Right lobe of liver (tissue), 6 donors: ENCODE measurements at regions not wholly inside any gene's neighbourhood (a gene's known extent, or its start where the extent isn't known, plus 50 kb on each side); places are given as distances from the start of the nearest gene placed in this dataset.
A peak's percentile ranks its signal among the peaks of the same experiment; 100 is the strongest.

Experiments
- ATAC-seq, 4 donors: fragments of 200-7000 bp; cut with Tn5 transposase; one replicate each; pipeline ENCODE4 v1.9.1; 2020; ENCODE audit warnings: mild to moderate bottlenecking in 4 of 4, moderate library complexity in 4 of 4
- DNase-seq, 3 donors: peaks; one replicate each; pipeline ENCODE4 v3.0.0-alpha.2; 2020
- H3K27ac ChIP-seq, 3 donors: fragments of 200-600 bp; one replicate each; pipeline ENCODE4 v1.8.0; 2022
- H3K27me3 ChIP-seq, 2 donors: fragments of 200-600 bp; one replicate each; pipeline ENCODE4 v1.8.0; 2022
- H3K36me3 ChIP-seq, 4 donors: fragments of 200-600 bp; sonication (generic) in 1 of 4; one replicate each; pipeline versions ENCODE4 v1.5.1 to v1.8.0; 2017 to 2022; ENCODE audit warnings: control low read depth in 1 of 4
- H3K4me1 ChIP-seq, 4 donors: fragments of 200-600 bp; sonication (generic) in 1 of 4; one replicate each; pipeline versions ENCODE4 v1.5.1 to v1.8.0; 2017 to 2022; ENCODE audit warnings: control low read depth in 1 of 4
- H3K4me3 ChIP-seq, 3 donors: fragments of 200-600 bp; one replicate each; pipeline ENCODE4 v1.8.0; 2022
- H3K9me3 ChIP-seq, 4 donors: fragments of 200-600 bp; sonication (generic) in 1 of 4; one replicate each; pipeline versions ENCODE4 v1.5.1 to v1.8.0; 2017 to 2022; ENCODE audit warnings: control low read depth in 1 of 4
- POLR2A ChIP-seq: fragments of 450-650 bp; IDR thresholded peaks from one replicate; pipeline ENCODE4 v1.6.1; 2017; ENCODE audit warnings: antibody characterized with exemption, mild to moderate bottlenecking
- WGBS: methylation state at CpG from one replicate; pipeline ENCODE4 v1.1.6; 2018; ENCODE audit warnings: low coverage, low lambda C conversion rate; ENCODE audit not compliant: insufficient coverage; ENCODE audit errors: missing lambda C conversion rate; 5-methylcytosine and 5-hydroxymethylcytosine counted together
- intact Hi-C, 2 donors: fragments of 100-400 bp; cut with DNase I; formaldehyde crosslinking; loops; one replicate each; pipeline versions ENCODE4 v1.11.2 to v1.14.1; 2022
- TF ChIP-seq, protein P1 (sequence below), 4 donors: fragments of 200-600 bp in 3 of 4; fragments of 450-650 bp in 1 of 4; IDR thresholded peaks; one replicate each; pipeline versions ENCODE4 v1.5.1 to v1.8.0; 2016 to 2022; ENCODE audit warnings: antibody characterized with exemption in 4 of 4, mild to moderate bottlenecking in 2 of 4
- donor health status: DM: no; HTN: yes; CAD: no.
- donor health status: DM: no; HTN: no; CAD: no.
- donor health status: DM: no; HTN: no; CAD: no.
- donor health status: DM: no; HTN: yes; CAD: no.
- donor health status: DM: no; HTN: yes; CAD: no.

DNA sequence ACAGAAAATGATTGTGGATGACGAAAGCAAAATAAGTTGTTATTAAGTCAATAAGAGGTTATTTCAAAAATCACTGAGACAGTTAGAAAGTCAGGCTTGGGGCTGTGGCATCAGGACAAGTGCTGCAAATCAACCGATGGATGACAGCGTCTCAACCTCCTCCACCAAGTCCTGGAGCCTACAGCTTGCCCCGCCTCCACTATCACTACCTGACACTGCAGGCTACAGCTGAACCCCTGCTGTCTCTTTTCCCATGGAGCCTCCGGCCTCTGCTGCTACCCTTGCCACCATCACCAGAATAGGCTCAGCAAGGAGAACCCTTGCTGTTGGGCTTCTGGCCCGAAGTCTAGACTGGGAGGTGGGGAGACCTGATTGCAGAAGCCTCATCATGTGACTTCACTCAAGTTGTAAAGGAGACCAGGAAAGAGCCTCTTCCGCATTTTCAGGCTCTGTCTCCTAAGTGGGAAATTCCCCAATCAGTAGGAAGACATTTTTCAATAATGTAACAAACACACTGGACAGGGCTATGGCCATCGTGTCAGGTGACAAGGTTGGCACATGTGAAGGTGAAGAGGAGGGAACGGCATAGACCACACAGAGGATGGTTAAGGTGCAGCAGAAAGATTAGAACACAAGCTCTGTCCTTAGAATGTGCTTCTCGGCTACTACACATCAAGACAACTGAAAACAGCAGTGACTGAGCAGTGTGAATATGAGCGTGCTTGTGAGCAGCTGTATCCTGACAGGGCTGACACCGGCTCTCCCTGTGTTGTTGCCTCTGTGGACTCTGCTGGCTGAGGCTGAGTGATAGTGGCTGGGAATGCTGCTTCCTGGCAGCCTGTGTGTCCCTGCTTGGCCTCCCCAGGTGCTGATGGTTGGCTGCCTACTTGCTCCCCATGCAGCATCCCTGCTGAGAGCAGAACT lies 660.7 kb downstream of the PTPRU start:
- 32% methylated on average over 8 of the region's 12 CpGs for WGBS
- no peaks in the 10 kb centered on the region for H3K27me3 ChIP-seq

DNA sequence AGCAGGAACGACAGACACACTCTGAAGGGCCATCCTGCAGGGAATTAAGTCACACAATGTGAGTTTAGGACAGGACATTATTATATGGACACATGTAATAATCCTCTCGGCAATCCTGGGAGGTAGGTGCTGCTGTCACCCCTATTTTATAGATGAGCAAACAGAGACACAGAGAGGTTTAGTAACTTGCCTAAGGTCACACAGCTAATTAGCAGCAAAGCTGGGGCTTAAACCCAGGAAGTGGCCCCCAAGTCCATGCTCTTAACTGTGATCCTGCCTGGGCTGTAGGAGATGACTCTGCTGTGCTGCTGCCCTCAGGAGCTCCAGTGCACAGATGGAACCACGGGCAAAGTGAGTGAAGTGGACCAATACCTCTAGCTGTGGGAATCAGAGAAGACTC lies 660.0 kb downstream of the PTPRU start:
- Histone ChIP-seq H3K36me3 (no peaks in the 10 kb centered on the region), H3K4me1 (no peaks in the 10 kb centered on the region), H3K4me3 (no peak overlapping the region), H3K27ac (no peak overlapping the region), H3K9me3 (no peaks in the 10 kb centered on the region), H3K27me3 (no peaks in the 10 kb centered on the region)
- TF ChIP-seq, protein P1, sequence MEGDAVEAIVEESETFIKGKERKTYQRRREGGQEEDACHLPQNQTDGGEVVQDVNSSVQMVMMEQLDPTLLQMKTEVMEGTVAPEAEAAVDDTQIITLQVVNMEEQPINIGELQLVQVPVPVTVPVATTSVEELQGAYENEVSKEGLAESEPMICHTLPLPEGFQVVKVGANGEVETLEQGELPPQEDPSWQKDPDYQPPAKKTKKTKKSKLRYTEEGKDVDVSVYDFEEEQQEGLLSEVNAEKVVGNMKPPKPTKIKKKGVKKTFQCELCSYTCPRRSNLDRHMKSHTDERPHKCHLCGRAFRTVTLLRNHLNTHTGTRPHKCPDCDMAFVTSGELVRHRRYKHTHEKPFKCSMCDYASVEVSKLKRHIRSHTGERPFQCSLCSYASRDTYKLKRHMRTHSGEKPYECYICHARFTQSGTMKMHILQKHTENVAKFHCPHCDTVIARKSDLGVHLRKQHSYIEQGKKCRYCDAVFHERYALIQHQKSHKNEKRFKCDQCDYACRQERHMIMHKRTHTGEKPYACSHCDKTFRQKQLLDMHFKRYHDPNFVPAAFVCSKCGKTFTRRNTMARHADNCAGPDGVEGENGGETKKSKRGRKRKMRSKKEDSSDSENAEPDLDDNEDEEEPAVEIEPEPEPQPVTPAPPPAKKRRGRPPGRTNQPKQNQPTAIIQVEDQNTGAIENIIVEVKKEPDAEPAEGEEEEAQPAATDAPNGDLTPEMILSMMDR (IDR thresholded peaks at IDR 0.05), result no peak
- no peak for TF ChIP-seq POLR2A
- DNase-seq (no peak), ATAC-seq (no peak)
- intact Hi-C loops, result no loop called here
- 77% methylated on average over 2 of the region's 3 CpGs for WGBS

More for the DNA sequence above, 660.7 kb downstream of the PTPRU start:
- no peak overlapping the region for H3K27ac ChIP-seq
- TF ChIP-seq, protein P1 (IDR thresholded peaks at IDR 0.05), result no peak
- TF ChIP-seq POLR2A, result no peak
- no peak for DNase-seq
- intact Hi-C loops, result no loop called here
- no peaks in the 10 kb centered on the region for H3K36me3 ChIP-seq
- ATAC-seq, result peak in 2 of 4 donors; percentile 21 to 51
- no peaks in the 10 kb centered on the region for H3K9me3 ChIP-seq
- no peaks in the 10 kb centered on the region for H3K4me1 ChIP-seq
- no peak overlapping the region for H3K4me3 ChIP-seq

DNA sequence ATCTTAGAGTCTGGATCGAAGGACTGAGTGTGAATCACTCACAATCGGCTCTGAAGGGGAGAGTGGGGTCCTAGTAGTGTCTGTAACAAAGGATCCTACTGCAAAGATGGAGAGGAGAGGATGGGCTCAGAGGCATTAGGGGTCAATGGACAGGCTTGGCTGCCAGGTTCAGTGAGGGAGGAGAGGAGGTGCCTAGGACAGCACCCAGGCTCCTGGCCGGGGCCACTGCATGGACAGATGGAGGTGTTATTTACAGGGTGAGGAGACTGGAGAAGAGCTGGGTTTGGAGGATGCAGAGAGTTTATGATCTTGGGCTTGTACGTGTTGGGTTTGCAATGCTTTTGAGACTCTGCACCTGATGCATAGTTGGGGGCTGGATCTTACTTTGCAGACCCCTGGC lies 658.9 kb downstream of the PTPRU start:
- no peak overlapping the region for H3K4me3 ChIP-seq
- DNase-seq (no peak), ATAC-seq (no peak)
- TF ChIP-seq, protein P1 (IDR thresholded peaks at IDR 0.05), result no peak
- TF ChIP-seq POLR2A, result no peak
- H3K4me1 ChIP-seq, result no peaks in the 10 kb centered on the region
- no peak overlapping the region for H3K27ac ChIP-seq
- intact Hi-C loops, result no loop called here
- H3K36me3 ChIP-seq, result no peaks in the 10 kb centered on the region
- H3K27me3 ChIP-seq, result no peaks in the 10 kb centered on the region
- 45% methylated on average over 4 of the region's 4 CpGs for WGBS
- H3K9me3 ChIP-seq, result no peaks in the 10 kb centered on the region

DNA sequence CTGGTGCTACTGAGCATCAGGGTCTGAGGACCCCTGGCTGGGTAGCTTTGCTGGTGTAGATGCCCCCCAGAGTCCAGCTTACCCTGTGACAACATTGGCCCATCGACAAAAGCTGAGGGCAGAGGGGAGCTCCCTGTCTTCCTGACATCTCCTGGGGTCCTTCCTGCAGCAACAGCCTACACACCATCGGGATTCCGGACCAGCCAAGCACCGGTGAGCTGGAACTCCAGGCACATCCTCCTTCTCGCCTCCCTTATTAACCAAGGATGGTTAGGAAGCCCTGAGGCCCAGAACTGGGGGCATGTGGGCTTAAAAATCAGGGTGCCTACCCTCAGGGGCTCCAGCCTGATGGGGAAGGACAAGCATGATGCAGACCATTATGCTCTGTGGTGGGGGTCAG lies 658.0 kb downstream of the PTPRU start:
- Histone ChIP-seq H3K36me3 (no peaks in the 10 kb centered on the region), H3K4me3 (no peak overlapping the region), H3K27ac (no peak overlapping the region), H3K27me3 (no peaks in the 10 kb centered on the region), H3K4me1 (no peaks in the 10 kb centered on the region), H3K9me3 (no peaks in the 10 kb centered on the region)
- no peak for TF ChIP-seq POLR2A
- TF ChIP-seq, protein P1 (IDR thresholded peaks at IDR 0.05), result no peak
- DNase-seq (no peak), ATAC-seq (no peak)
- no CpG with 5 or more reads among the region's 5 CpGs for WGBS
- intact Hi-C loops, result no loop called here
